ENCODE measurements at regions not wholly inside any gene's neighbourhood (a gene's known extent, or its start where the extent isn't known, plus 50 kb on each side); places are given as distances from the start of the nearest gene placed in this dataset.

DNA sequence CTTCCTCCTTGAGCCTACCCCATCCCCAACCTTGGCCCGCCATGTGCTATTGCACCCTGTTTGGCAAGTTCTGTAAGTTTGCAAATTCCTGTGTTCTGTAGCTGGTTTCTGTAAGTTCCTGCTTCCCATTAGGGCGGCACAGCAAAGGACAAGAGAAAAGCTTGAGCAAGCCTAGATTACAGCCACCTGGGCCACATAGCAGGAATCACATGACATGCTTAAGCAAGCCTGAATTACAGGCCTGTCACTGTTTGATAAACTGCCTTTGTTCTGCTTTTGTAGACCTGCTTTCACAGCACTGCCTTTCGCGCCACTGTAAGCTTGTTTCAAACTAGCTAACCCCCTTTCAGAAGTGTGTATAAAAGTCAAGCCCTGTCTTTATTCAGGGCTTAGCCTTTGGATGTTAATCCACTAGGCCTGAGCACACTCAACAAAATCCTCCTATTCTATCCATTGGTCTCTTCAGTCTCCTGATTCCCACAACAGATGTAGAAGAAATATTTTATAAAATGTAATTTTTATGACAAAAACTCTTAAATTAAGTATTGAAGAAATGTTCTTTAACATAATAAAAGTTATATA, 906.8 kb upstream of the NDST4 start:
- TF ChIP-seq, protein P1, sequence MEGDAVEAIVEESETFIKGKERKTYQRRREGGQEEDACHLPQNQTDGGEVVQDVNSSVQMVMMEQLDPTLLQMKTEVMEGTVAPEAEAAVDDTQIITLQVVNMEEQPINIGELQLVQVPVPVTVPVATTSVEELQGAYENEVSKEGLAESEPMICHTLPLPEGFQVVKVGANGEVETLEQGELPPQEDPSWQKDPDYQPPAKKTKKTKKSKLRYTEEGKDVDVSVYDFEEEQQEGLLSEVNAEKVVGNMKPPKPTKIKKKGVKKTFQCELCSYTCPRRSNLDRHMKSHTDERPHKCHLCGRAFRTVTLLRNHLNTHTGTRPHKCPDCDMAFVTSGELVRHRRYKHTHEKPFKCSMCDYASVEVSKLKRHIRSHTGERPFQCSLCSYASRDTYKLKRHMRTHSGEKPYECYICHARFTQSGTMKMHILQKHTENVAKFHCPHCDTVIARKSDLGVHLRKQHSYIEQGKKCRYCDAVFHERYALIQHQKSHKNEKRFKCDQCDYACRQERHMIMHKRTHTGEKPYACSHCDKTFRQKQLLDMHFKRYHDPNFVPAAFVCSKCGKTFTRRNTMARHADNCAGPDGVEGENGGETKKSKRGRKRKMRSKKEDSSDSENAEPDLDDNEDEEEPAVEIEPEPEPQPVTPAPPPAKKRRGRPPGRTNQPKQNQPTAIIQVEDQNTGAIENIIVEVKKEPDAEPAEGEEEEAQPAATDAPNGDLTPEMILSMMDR (conservative IDR thresholded peaks at IDR 0.05; ENCODE audit: low read length) = no peak
- no peak for TF ChIP-seq EZH2phosphoT487 (IDR thresholded peaks at IDR 0.05; ENCODE audit: borderline replicate concordance)
